ENCODE measurements at regions not wholly inside any gene's neighbourhood (a gene's known extent, or its start where the extent isn't known, plus 50 kb on each side); places are given as distances from the start of the nearest gene placed in this dataset.

GRCh38 chrX:10749113-10749512 lies 128.7 kb upstream of the MID1 start:
- DNase-seq = no peak

DNA sequence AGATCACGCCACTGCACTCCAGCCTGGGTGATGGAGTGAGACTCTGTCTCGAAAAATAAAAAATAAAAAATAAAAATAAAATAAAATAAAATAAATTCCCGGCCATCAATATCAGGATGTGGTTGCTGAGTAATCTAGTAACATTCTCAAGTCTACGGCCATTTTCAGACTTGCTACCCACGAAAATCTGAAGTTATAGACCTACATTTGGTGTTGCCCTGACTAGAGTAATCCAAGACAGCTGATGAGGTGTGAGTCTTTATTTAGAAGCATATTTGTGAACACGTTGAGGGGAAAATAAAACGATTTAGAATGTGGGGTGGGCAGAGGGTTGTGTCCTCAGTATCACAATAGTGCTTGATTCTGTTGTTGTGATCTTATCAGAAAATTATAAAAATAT lies 130.2 kb upstream of the MID1 start:
- no peak for DNase-seq

DNA sequence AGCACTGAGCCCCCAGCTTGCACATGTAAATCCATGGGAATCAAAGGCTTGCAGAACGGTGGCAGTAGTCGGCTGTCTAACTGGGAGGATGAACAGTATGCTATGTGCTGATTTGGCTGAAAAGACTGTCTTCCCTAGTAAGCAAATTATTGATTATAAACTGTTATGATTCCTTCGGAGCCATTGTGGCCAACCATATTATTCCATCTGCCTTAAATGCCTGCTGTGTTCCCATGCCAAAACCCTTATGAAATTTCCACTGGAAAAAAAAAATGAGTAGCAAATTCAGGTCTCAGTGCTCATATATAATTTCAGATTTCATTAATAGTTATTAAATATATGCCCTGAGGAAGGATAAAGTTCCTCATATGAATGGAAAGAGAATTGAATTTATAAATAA lies 132.7 kb upstream of the MID1 start:
- DNase-seq = no peak

DNA sequence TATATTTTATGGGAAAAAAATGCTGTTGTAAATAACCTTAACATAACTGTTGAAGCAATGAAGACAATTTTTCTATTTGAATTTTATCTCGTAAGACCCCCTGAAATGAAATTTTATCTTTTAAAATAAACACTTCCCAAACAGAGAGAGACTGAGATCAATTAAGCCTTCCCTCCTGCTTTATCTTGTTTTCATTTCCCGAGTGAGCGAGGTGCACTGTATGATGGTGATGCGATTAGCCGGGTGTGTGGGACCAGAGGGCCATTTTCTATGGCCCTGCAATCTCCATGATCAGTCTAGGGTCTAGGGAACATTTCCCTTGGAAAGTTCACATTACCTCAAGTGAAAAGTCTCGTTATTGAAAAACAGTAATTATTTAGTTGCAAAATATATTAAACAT lies 134.1 kb upstream of the MID1 start:
- DNase-seq = no peak

DNA sequence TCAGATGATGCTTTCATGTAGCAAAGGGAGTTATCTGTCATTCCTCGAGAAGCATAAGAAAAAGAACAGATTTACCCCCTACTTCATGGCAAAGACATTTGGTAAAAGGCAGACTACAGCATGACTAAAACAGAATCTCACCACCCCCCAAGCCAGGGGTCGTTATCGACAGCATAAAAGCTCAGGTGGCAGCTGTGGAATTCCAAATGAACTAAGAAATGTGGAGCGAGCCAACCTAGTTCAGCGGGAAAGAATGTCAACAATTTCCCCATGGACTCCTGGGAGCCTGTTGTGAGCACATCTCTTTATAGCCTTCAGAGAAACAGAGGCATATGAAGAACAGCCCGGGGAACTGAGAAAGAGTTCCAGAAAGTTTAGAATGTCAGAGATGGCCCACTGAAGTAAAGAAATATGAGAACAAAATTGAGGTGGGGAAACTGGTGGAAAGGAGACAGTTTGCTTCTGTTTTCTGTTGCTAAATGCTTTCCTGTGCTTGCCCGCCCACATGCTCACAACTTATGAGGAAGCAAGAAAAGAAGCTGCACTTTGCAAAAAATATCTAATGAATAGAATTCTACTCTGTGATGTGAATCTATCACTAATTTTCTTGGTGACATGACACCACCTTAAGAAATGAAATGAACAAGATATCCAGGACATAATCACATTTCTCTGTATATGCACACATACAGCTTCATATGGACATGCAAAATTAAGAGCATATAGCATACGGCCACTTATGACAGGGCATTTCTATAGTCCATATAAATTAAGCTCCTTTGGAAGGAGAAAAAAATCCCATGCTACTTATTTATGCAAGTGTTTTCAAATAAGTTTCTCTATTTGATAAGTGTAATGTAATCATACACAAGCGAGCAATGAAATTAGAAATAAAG lies 135.3 kb upstream of the MID1 start:
- no peak for DNase-seq

DNA sequence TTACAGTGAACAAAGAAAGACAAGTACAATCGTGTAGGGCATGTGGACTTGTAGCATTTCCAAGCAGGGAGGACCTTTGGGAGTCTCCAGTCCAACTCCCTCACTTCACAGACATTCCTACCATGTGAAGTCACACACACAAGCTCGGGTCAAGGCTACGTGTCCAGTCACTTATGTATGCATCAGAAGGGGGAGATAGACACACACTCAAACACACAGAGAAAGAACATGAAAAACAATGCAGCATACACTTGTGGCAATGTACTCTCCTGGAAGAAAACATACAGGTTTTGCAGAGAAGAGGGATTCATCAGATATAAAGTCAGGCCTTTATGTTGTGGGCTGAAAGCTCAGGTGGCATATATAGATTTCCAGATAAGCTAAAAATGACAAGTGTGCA lies 136.1 kb upstream of the MID1 start:
- no peak for DNase-seq

GRCh38 chrX:10759141-10759799 lies 138.9 kb upstream of the MID1 start:
- DNase-seq = no peak

DNA sequence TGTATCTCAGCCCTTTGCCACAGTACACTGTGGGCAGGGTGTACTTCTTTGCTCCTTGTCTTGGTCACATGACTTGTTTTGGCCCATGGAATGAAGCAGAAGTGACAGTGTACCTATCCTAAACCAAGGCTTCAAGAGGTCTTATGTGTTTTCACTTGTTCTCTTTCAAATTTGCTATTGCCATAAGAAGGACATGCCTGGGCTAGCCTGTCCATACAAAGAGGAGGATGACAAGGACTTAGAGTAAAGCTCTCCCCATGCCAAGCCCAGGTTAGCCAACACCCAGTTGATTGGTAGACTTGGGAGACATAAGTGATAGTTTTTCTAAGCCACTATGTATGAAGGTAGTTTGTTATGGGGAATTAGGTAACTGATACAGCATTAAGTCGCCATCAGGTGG lies 141.1 kb upstream of the MID1 start:
- DNase-seq = no peak

DNA sequence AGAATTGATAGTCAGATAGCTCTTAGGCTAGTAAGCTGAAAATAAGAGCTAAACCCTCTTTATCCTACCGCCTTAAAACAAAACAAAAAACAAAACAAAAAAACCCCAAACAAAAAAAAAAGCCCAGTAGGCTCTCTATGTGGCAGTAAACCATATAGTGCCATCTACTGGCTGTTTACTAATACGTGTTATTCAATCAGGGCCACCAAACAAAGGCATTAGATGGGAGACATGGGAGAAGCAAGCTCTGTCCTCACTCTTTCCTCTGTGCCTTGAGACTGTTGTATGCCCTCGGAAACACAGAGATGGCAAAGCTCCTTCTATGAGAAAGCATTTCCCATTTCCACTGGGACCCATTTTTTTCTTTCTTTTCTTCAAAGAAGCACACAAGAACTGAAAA lies 148.8 kb upstream of the MID1 start:
- DNase-seq = peak; percentile 17

GRCh38 chrX:10769696-10770619 lies 149.6 kb upstream of the MID1 start:
- DNase-seq = peak; percentile 80

DNA sequence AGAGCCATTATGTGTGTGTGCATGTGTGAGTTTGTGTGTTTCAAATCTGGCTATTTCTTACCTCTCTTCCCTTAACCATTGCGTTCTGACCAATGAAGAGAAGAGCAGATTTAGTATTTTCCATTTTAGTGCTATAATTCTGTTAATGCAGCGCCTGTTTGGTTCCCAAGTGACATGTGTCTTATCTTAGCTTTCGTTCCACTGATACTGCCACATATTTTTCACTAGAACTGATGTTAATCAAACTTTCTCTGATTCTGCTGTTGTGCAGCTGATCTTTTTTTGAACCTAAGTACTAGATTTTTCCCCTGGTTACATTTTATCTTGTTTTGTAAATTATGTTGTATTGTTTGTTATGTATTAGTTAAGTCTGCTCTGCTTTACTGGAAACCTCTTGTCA lies 152.9 kb upstream of the MID1 start:
- DNase-seq = no peak

GRCh38 chrX:10781847-10782530 lies 161.6 kb upstream of the MID1 start:
- DNase-seq = peak; percentile 28

DNA sequence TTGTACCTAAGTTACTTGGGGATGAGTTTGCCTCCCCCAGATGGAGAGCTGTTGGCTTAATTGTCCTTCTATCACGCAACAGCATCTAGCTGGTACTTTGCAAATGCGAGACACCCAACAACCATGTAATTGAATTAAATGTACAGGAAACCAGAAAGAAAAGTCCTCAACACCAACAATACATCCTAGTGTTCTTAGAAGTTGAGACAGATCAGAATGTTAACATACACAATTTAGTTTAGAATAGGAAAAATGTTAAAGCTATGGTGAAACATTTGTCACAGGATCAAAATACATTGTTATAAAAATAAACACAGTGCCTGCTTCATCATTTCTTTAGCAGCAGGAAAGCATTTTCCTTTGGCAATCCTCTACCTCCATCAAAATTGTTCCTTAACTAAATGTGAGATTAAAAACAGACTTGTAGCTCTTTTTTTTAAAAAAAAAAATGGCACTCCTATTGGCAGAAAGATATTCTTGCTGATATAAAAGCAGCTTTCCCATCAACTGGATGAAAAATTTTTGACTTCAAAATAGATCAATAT lies 163.1 kb upstream of the MID1 start:
- no peak for DNase-seq

DNA sequence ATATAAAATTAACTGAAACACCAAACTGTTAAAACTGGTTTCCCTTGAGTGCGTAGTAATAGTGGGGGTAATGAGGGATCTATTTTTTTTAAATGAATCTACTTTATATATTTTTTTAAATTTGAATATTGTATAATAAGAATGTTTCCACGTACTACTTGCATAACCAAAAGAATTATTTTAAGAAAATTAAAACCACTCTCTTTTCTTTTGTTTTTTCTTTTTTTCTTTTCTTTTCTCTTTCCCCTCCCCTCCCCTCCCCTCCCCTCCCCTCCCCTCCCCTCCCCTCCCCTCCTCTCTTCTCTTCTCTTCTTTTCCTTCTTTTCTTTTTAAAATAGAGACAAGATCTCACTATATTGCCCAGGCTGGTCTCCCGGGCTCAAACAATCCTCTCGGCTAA lies 166.9 kb upstream of the MID1 start:
- no peak for DNase-seq

- no peak for DNase-seq
Measured at GRCh38 chrX:10794203-10794630, 173.8 kb upstream of the MID1 start.

- DNase-seq = no peak
Measured at GRCh38 chrX:10795721-10796120, 175.3 kb upstream of the MID1 start.

DNA sequence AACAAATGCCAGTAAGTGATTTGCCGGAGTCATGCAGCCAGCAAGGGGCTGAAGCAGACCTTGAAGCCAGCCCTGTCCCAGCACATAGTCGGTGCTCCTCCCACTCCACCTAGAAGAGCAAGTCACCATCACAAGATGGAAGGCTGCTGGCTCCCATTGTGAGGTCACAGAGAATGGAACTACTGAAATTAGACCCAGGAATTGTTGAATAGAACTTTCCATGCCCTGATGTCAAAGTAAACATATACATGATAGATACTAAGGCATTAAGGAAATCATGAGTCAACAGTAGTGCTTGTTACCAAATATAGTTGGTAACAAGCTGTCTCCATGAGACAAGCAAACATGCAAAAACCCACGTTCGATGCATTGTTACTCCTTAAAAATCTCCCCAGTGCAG lies 177.1 kb upstream of the MID1 start:
- no peak for DNase-seq

DNA sequence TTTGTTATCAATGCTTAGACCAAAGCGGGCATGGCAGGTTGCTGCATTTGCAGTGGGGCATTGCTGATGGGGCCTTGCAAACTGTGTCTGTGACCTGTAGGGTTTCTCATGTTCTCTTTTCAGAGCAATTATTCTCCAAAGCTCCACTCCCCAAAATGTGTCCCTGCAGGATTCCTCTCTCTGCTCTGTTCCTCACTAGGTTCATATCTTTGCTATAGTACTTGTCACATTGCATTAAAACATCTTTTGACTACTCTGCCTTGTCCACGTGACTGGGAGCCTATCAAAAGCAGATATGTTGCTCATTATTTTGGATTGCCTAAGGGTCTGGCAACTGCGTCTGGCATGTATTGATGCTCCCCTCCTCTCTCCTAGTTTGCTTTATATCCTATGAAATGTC lies 177.7 kb upstream of the MID1 start:
- DNase-seq = no peak

- DNase-seq = no peak
Measured at GRCh38 chrX:10800796-10801195, 180.4 kb upstream of the MID1 start.

DNA sequence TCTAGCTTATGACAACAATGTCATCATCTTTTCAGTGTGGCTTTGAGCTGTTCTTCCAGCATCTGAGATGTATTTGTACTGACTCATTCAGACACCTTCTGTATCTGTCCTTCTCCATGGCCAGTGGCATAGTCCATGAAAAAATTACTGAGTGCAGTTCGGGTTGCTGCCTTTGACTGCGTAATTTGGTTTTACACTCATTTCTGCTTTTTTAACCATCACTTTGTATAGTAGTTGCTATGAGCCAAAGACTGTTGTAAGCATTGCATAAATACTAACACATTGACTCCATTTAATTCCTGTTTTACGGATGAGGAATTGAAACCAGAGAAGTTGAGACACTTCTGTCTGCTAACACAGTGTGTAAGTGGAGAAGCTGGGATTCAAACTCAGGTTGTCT lies 190.7 kb upstream of the MID1 start:
- no peak for DNase-seq

- no peak for DNase-seq
Measured at GRCh38 chrX:10813761-10814160, 193.4 kb upstream of the MID1 start.

DNA sequence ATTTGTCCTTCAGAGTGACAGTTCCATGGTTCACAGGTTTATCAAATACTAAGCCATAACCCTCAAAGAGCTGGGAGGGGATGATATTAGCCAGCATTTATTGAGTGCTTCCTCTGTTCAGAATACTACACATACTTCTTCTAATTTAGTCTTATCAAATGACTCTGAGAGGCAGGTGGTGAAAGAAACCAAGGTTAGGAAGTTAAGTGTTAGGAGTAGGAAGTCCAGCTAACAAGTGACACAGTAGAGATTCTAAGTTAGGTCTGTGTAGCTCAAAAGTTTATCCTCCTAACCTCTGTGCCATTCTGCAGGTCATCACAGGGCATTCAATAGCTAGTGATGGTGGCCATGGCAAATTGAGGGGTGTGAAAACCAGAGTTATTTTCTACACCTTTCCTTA lies 198.3 kb upstream of the MID1 start:
- no peak for DNase-seq

DNA sequence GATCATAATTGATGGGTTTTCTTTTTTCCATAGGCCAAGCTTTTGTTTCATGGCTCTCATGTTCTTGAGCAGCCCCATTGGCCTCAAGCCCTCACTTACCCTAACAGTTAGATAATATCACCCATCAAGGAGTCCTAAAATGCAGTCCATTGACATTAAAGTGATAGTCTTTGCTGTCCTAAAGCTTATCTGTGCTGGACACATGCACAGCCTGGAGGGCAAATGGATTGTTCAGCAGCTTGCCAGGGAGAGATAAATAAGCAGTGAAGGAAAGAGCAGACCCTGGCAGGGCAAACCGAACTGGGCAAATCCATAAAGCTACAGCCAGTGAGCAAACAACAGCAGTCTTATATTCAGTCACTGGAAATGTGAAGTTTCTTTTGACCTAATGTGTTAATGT lies 199.6 kb upstream of the MID1 start:
- no peak for DNase-seq

Measured in NCI-H526 treated with DMSO at 0.1 percent for 48 hours (cell line).